HEK293 (cell line): ENCODE measurements at regions not wholly inside any gene's neighbourhood (a gene's known extent, or its start where the extent isn't known, plus 50 kb on each side); places are given as distances from the start of the nearest gene placed in this dataset.

ENCODE experiments used
- CTCF ChIA-PET: fragments of 350-600 bp; formaldehyde crosslinking; extraction: SDS; loops from one replicate; lab custom pipeline; 2021; ENCODE audit warnings: antibody characterized with exemption; lab: Yijun Ruan, JAX
- POLR2A ChIA-PET: fragments of 300-600 bp; formaldehyde crosslinking; extraction: SDS; loops from one replicate; lab custom pipeline; 2020; ENCODE audit warnings: antibody characterized with exemption, inconsistent platforms; lab: Yijun Ruan, JAX
- H3K27ac ChIP-seq: fragments of 200-500 bp; sonication (Bioruptor generic); 2 replicates; pipeline ENCODE4 v1.5.1; 2014; ENCODE audit warnings: low read depth, low read length, control low read depth, inconsistent platforms; ENCODE audit errors: extremely low read depth
- H3K36me3 ChIP-seq, 2 experiments: fragments of 200-500 bp in 1 of 2; sonication (Bioruptor generic) in 1 of 2; 1 replicate in 1 of 2; 2 replicates in 1 of 2; pipeline ENCODE4 v1.5.1; 2014 to 2017; ENCODE audit warnings: inconsistent platforms in 2 of 2, low read length in 2 of 2; ENCODE audit not compliant: control insufficient read depth in 2 of 2, insufficient read depth in 1 of 2
- H3K4me1 ChIP-seq: fragments of 200-500 bp; sonication (Bioruptor generic); 2 replicates; pipeline ENCODE4 v1.5.1; 2014; ENCODE audit warnings: mild to moderate bottlenecking, low read length, inconsistent platforms; ENCODE audit not compliant: control insufficient read depth, insufficient read depth
- H3K4me3 ChIP-seq: 2 replicates; pipeline ENCODE4 v1.5.1; 2011; ENCODE audit warnings: low read depth, mild to moderate bottlenecking, control low read depth, low read length, moderate library complexity
- H3K9me3 ChIP-seq: fragments of 200-500 bp; sonication (Bioruptor generic); 2 replicates; pipeline ENCODE4 v1.5.1; 2014; ENCODE audit warnings: low read depth, low read length, inconsistent platforms; ENCODE audit not compliant: control insufficient read depth, insufficient read depth
- ATF2 ChIP-seq: fragments of 450-650 bp; formaldehyde crosslinking; IDR thresholded peaks from 2 replicates; pipeline ENCODE4 v1.5.1; 2016; ENCODE audit warnings: missing biosample characterization, missing genetic modification characterization, low read depth
- HOXA7 ChIP-seq: sonication (generic); formaldehyde crosslinking; IDR thresholded peaks from 2 replicates; pipeline ENCODE4 v1.8.1; 2022; ENCODE audit warnings: missing genetic modification reagents, borderline replicate concordance
- KLF1 ChIP-seq: fragments of 450-650 bp; formaldehyde crosslinking; IDR thresholded peaks from 2 replicates; pipeline ENCODE4 v1.5.1; 2016; ENCODE audit warnings: missing biosample characterization, missing genetic modification characterization
- KLF10 ChIP-seq: fragments of 450-650 bp; IDR thresholded peaks from 2 replicates; pipeline ENCODE4 v1.5.1; 2018; ENCODE audit warnings: missing biosample characterization, mild to moderate bottlenecking, missing genetic modification characterization
- ZNF138 ChIP-seq: fragments of 450-650 bp; formaldehyde crosslinking; IDR thresholded peaks from 2 replicates; pipeline ENCODE4 v1.5.1; 2016; ENCODE audit warnings: missing biosample characterization, missing genetic modification characterization, borderline replicate concordance
- ZNF23 ChIP-seq: fragments of 450-650 bp; formaldehyde crosslinking; IDR thresholded peaks from 2 replicates; pipeline ENCODE4 v1.5.1; 2016; ENCODE audit warnings: missing biosample characterization, missing genetic modification characterization, borderline replicate concordance
- ZNF239 ChIP-seq: fragments of 450-650 bp; formaldehyde crosslinking; IDR thresholded peaks from 2 replicates; pipeline ENCODE4 v1.5.1; 2016; ENCODE audit warnings: missing biosample characterization, missing genetic modification characterization
- ZNF302 ChIP-seq: fragments of 450-650 bp; formaldehyde crosslinking; IDR thresholded peaks from 2 replicates; pipeline ENCODE4 v1.5.1; 2016; ENCODE audit warnings: missing biosample characterization, missing genetic modification characterization, low read depth
- ZNF335 ChIP-seq: fragments of 450-650 bp; formaldehyde crosslinking; conservative IDR thresholded peaks from 2 replicates; pipeline ENCODE4 v1.5.1; 2016; ENCODE audit warnings: missing biosample characterization, missing genetic modification characterization
- ZNF398 ChIP-seq: fragments of 450-650 bp; formaldehyde crosslinking; IDR thresholded peaks from 2 replicates; pipeline ENCODE4 v1.5.1; 2017; ENCODE audit warnings: missing biosample characterization, missing genetic modification characterization
- ZNF416 ChIP-seq: fragments of 450-650 bp; formaldehyde crosslinking; IDR thresholded peaks from 2 replicates; pipeline ENCODE4 v1.5.1; 2016; ENCODE audit warnings: missing biosample characterization, missing genetic modification characterization
- ZNF488 ChIP-seq: fragments of 450-650 bp; formaldehyde crosslinking; IDR thresholded peaks from 2 replicates; pipeline ENCODE4 v1.5.1; 2016; ENCODE audit warnings: missing biosample characterization, missing genetic modification characterization
- ZNF639 ChIP-seq: fragments of 450-650 bp; formaldehyde crosslinking; IDR thresholded peaks from 2 replicates; pipeline ENCODE4 v1.5.1; 2016; ENCODE audit warnings: missing biosample characterization, missing genetic modification characterization
- ZSCAN18 ChIP-seq: fragments of 450-650 bp; formaldehyde crosslinking; IDR thresholded peaks from 2 replicates; pipeline ENCODE4 v1.5.1; 2016; ENCODE audit warnings: missing biosample characterization, missing genetic modification characterization

- H3K4me3 ChIP-seq = no peak overlapping the region
- no peaks in the 10 kb centered on the region for H3K4me1 ChIP-seq
- ChIA-PET POLR2A (no interaction called here), CTCF (interaction anchor here (1.8 kb wide), 1 partner anchor 10 kb away, joined by 10 read pairs; no protein-coding TSS in a partner anchor)
- no peaks in the 10 kb centered on the region for H3K36me3 ChIP-seq
- H3K9me3 ChIP-seq = no peaks in the 10 kb centered on the region
- TF ChIP-seq ZNF398 (tag by site-specific recombination) = no peak
- TF ChIP-seq ZNF138 (tag by site-specific recombination) = no peak
- TF ChIP-seq KLF10 = no peak
- no peak for TF ChIP-seq ZNF239 (tag by site-specific recombination)
- TF ChIP-seq ZNF488 (tag by site-specific recombination) = no peak
- TF ChIP-seq ZNF639 (tag by site-specific recombination) = no peak
- H3K27ac ChIP-seq = no peak overlapping the region
These were observed 1509.6 kb upstream of the TMEM132C start for GRCh38 chr12:126757326-126757725.

GRCh38 chr12:126760092-126760491, 1506.9 kb upstream of the TMEM132C start:
- ChIA-PET CTCF (no interaction called here), POLR2A (no interaction called here)
- TF ChIP-seq ZSCAN18 (tag by site-specific recombination) (no peak), KLF1 (tag by site-specific recombination) (no peak), ZNF302 (no peak), ZNF23 (tag by site-specific recombination) (no peak), ZNF335 (tag by site-specific recombination) (no peak), ZNF416 (tag by site-specific recombination) (no peak), ATF2 (tag by site-specific recombination) (0 out of 2 replicates have a peak, but pooled peaks have one; percentile 9)
- no peaks in the 10 kb centered on the region for H3K4me1 ChIP-seq
- no peaks in the 10 kb centered on the region for H3K36me3 ChIP-seq
- H3K27ac ChIP-seq = no peak overlapping the region
- no peaks in the 10 kb centered on the region for H3K9me3 ChIP-seq
- no peak overlapping the region for H3K4me3 ChIP-seq

GRCh38 chr12:126761420-126761819, 1505.5 kb upstream of the TMEM132C start:
- CTCF ChIA-PET = interaction anchor here (1.3 kb wide), 1 partner anchor 14 kb away, joined by 5 read pairs; no protein-coding TSS in a partner anchor
- Histone ChIP-seq H3K4me1 (no peaks in the 10 kb centered on the region), H3K36me3 (no peaks in the 10 kb centered on the region), H3K9me3 (no peaks in the 10 kb centered on the region), H3K27ac (no peak overlapping the region), H3K4me3 (no peak overlapping the region)
- TF ChIP-seq HOXA7 = no peak
- POLR2A ChIA-PET = no interaction called here
